ENCODE measurements at regions not wholly inside any gene's neighbourhood (a gene's known extent, or its start where the extent isn't known, plus 50 kb on each side); places are given as distances from the start of the nearest gene placed in this dataset.
"Not testable (repeated sequence)": the region's sequence is repeated elsewhere in the genome, so short reads cannot be mapped to it uniquely, and the experiment has no call there.

- not testable (repeated sequence) for TF ChIP-seq POLR2A, CTCF (IDR thresholded peaks at IDR 0.05)
Measured at GRCh38 chr7:84883570-84883969, 303.3 kb downstream of the SEMA3D start.
